ENCODE measurements at regions not wholly inside any gene's neighbourhood (a gene's known extent, or its start where the extent isn't known, plus 50 kb on each side); places are given as distances from the start of the nearest gene placed in this dataset.

- TF ChIP-seq EZH2phosphoT487 (IDR thresholded peaks at IDR 0.05; ENCODE audit: insufficient read depth, low read depth) (no peak), EZH2 (IDR thresholded peaks at IDR 0.05; ENCODE audit: insufficient read depth, poor library complexity, severe bottlenecking) (no peak)
Measured at GRCh38 chr13:111036665-111037064, 78.4 kb upstream of the ARHGEF7 start.
